OCI-M1 (cell line): ENCODE measurements at regions not wholly inside any gene's neighbourhood (a gene's known extent, or its start where the extent isn't known, plus 50 kb on each side); places are given as distances from the start of the nearest gene placed in this dataset.
"Not testable (repeated sequence)": the region's sequence is repeated elsewhere in the genome, so short reads cannot be mapped to it uniquely, and the experiment has no call there.

Experiments
- DNase-seq: peaks from one replicate; lab custom pipeline; 2025; lab: John Stamatoyannopoulos, UW

GRCh38 chr12:102666176-102666575, 185.8 kb upstream of the IGF1 start:
- DNase-seq: not testable (repeated sequence)

- peak; percentile 50 for DNase-seq
Measured at GRCh38 chr12:102659200-102659911, 179.0 kb upstream of the IGF1 start.

- no peak for DNase-seq
Measured at GRCh38 chr12:102653406-102653805, 173.0 kb upstream of the IGF1 start.

GRCh38 chr12:102652645-102653313, 172.4 kb upstream of the IGF1 start:
- DNase-seq: no peak

GRCh38 chr12:102645968-102646367, 165.6 kb upstream of the IGF1 start:
- no peak for DNase-seq

- no peak for DNase-seq
Measured at GRCh38 chr12:102643879-102644575, 163.7 kb upstream of the IGF1 start.

GRCh38 chr12:102642199-102642598, 161.8 kb upstream of the IGF1 start:
- DNase-seq: peak; percentile 45

GRCh38 chr12:102640658-102641057, 160.3 kb upstream of the IGF1 start:
- DNase-seq: not testable (repeated sequence)

- peak; percentile 85 for DNase-seq
Measured at GRCh38 chr12:102638777-102639176, 158.4 kb upstream of the IGF1 start.

- no peak for DNase-seq
Measured at GRCh38 chr12:102633981-102634605, 153.7 kb upstream of the IGF1 start.

- no peak for DNase-seq
Measured at GRCh38 chr12:102631274-102631673, 150.9 kb upstream of the IGF1 start.

GRCh38 chr12:102629262-102629888, 149.0 kb upstream of the IGF1 start:
- DNase-seq: peak; percentile 90

GRCh38 chr12:102625819-102626218, 145.5 kb upstream of the IGF1 start:
- DNase-seq: no peak

GRCh38 chr12:102622618-102623017, 142.3 kb upstream of the IGF1 start:
- DNase-seq: peak; percentile 88

- DNase-seq: no peak
Measured at GRCh38 chr12:102618197-102618877, 138.0 kb upstream of the IGF1 start.

- no peak for DNase-seq
Measured at GRCh38 chr12:102616692-102617091, 136.3 kb upstream of the IGF1 start.

GRCh38 chr12:102611995-102612394, 131.6 kb upstream of the IGF1 start:
- DNase-seq: no peak

- DNase-seq: no peak
Measured at GRCh38 chr12:102609996-102610395, 129.6 kb upstream of the IGF1 start.

GRCh38 chr12:102603021-102603420, 122.7 kb upstream of the IGF1 start:
- peak; percentile 8 for DNase-seq

- DNase-seq: no peak
Measured at GRCh38 chr12:102602521-102602920, 122.2 kb upstream of the IGF1 start.

GRCh38 chr12:102601621-102602020, 121.3 kb upstream of the IGF1 start:
- no peak for DNase-seq

- no peak for DNase-seq
Measured at GRCh38 chr12:102596687-102597086, 116.3 kb upstream of the IGF1 start.
